ENCODE measurements at regions not wholly inside any gene's neighbourhood (a gene's known extent, or its start where the extent isn't known, plus 50 kb on each side); places are given as distances from the start of the nearest gene placed in this dataset.

- H3K4me3 ChIP-seq (replicated peaks in 1 of 3; ENCODE audit: insufficient read depth in 1 of 3, low read depth in 2 of 3, low read length in 3 of 3) = no peak overlapping the region
- FAIRE-seq (no peak), DNase-seq (ENCODE audit: low spot score) (peak; percentile 6), ATAC-seq (no peak)
- in situ Hi-C loops (cut with HindIII; ENCODE audit: extremely low pct_ligation_motif_present, low pct_unique_long_range_greater_than_20kb) (no loop called here), intact Hi-C loops (cut with micrococcal nuclease; ENCODE audit: unreplicated experiment) (no loop called here)
- POLR2A ChIA-PET = no interaction called here
- no peaks in the 10 kb centered on the region for H4K20me1 ChIP-seq (ENCODE audit: insufficient read depth, low read length)
- 27% methylated on average over 4 of the region's 4 CpGs for WGBS (ENCODE audit: low lambda C conversion rate)
- CTCF ChIA-PET (ENCODE audit: low intra/inter-chr PET ratio, low total read pairs) = no interaction called here
- no peaks in the 10 kb centered on the region for H3K79me2 ChIP-seq (ENCODE audit: insufficient read depth, low read length)
- no peak overlapping the region for H2AFZ ChIP-seq (ENCODE audit: low read length)
- H3K4me2 ChIP-seq (ENCODE audit: low read depth, low read length) = no peak overlapping the region
- no peaks in the 10 kb centered on the region for H3K36me3 ChIP-seq (replicated peaks in 1 of 2; ENCODE audit: control insufficient read depth in 1 of 2, insufficient read depth in 2 of 2, low read length in 2 of 2)
- no TSS peak for BruUV-seq (replicated peaks)
- no peaks in the 10 kb centered on the region for H3K9me3 ChIP-seq (ENCODE audit: low read length)
- TF ChIP-seq KDM5B (CRISPR knock-in tag; IDR thresholded peaks at IDR 0.05; ENCODE audit: borderline replicate concordance) = no peak
- no peak for TF ChIP-seq ZNF563 (CRISPR knock-in tag; IDR thresholded peaks at IDR 0.05)
- no peak for TF ChIP-seq ZNF225 (CRISPR knock-in tag; IDR thresholded peaks at IDR 0.05)
- TF ChIP-seq TAF15 (IDR thresholded peaks at IDR 0.05; ENCODE audit: low read depth, low read length, poor library complexity, severe bottlenecking) = no peak
- no peak for TF ChIP-seq TFDP1 (CRISPR knock-in tag; IDR thresholded peaks at IDR 0.05; ENCODE audit: borderline replicate concordance)
- no peak for TF ChIP-seq POLR2AphosphoS5 (IDR thresholded peaks at IDR 0.05; ENCODE audit: low read depth, low read length)
- no peak for TF ChIP-seq PCBP1 (IDR thresholded peaks at IDR 0.05; ENCODE audit: borderline replicate concordance, low read depth, low read length)
- TF ChIP-seq KAT7 (CRISPR knock-in tag; IDR thresholded peaks at IDR 0.05; ENCODE audit: borderline replicate concordance) = no peak
- TF ChIP-seq ZBTB39 (CRISPR knock-in tag; IDR thresholded peaks at IDR 0.05) = no peak
- no peak for TF ChIP-seq ZNF644 (CRISPR knock-in tag; IDR thresholded peaks at IDR 0.05; ENCODE audit: low read depth)
- no peak for TF ChIP-seq SMAD1 (CRISPR knock-in tag; IDR thresholded peaks at IDR 0.05; ENCODE audit: borderline replicate concordance, low read depth)
- H3K4me1 ChIP-seq (ENCODE audit: insufficient read depth, low read length) = no peaks in the 10 kb centered on the region
- no peak overlapping the region for H3K9ac ChIP-seq (ENCODE audit: insufficient read depth, low read depth, low read length)
- no peaks in the 10 kb centered on the region for H3K27me3 ChIP-seq (ENCODE audit: control insufficient read depth in 1 of 2, insufficient read depth in 2 of 2, low read length in 2 of 2)
- H3K27ac ChIP-seq (ENCODE audit: extremely low read length, insufficient read depth, low read length) = no peak overlapping the region
These were observed 101.0 kb upstream of the CPNE4 start for GRCh38 chr3:132135628-132136333.

All from HepG2 (cell line).